Stimulated activated naive CD8-positive, alpha-beta T cell treated with anti-CD3 and anti-CD28 coated beads, Interleukin-15, Interleukin-2, amounts not matched to agents 100 ng/mL and 50 ng/mL, for 24 hours (primary cell): ENCODE measurements at regions not wholly inside any gene's neighbourhood (a gene's known extent, or its start where the extent isn't known, plus 50 kb on each side); places are given as distances from the start of the nearest gene placed in this dataset.

Experiments
- H3K27ac Mint-ChIP-seq: one replicate; pipeline ENCODE4 v1.8.0; 2021; ENCODE audit warnings: mild to moderate bottlenecking, mixed read lengths
- H3K27me3 Mint-ChIP-seq: one replicate; pipeline ENCODE4 v1.8.0; 2021; ENCODE audit warnings: mixed read lengths
- H3K36me3 Mint-ChIP-seq: one replicate; pipeline ENCODE4 v1.8.0; 2021; ENCODE audit warnings: low read depth, mixed read lengths
- H3K4me1 Mint-ChIP-seq: one replicate; pipeline ENCODE4 v1.8.0; 2021; ENCODE audit warnings: low read depth, mixed read lengths
- H3K4me3 Mint-ChIP-seq: one replicate; pipeline ENCODE4 v1.8.0; 2021; ENCODE audit warnings: mild to moderate bottlenecking, mixed read lengths
- H3K9me3 Mint-ChIP-seq: one replicate; pipeline ENCODE4 v1.8.0; 2021; ENCODE audit warnings: mixed read lengths

DNA sequence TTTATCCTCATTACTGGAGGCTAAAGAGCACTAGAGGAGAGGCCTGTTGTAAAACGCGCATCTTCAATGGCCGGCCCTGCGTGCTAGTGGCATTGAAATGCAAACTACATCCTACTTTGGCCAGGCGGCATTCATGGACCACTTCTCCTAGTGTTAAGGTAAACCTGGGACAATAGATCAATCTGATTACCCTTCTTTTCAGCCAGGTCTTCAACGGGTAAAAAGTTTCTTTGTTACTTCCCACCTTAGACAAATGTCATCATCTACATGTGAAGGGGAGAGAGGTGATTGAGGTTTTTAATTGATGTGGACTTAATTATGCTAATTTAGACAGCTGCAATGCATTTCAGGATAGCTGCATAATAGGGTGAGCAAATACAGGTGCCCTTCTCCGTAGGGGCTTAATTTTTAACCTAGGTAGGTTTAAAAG is 628.0 kb downstream of the ZEB2 start:
- Mint-ChIP-seq H3K4me1 (no peaks in the 10 kb centered on the region), H3K36me3 (no peaks in the 10 kb centered on the region), H3K4me3 (no peak overlapping the region), H3K27me3 (peaks cover 7% of the 10 kb centered on the region), H3K9me3 (no peaks in the 10 kb centered on the region), H3K27ac (no peak overlapping the region)

- Mint-ChIP-seq H3K36me3 (no peaks in the 10 kb centered on the region), H3K4me1 (no peaks in the 10 kb centered on the region), H3K4me3 (no peak overlapping the region), H3K9me3 (no peaks in the 10 kb centered on the region), H3K27me3 (peaks cover 5% of the 10 kb centered on the region), H3K27ac (no peak overlapping the region)
Observed at GRCh38 chr2:143890798-143891197, 629.1 kb downstream of the ZEB2 start.

DNA sequence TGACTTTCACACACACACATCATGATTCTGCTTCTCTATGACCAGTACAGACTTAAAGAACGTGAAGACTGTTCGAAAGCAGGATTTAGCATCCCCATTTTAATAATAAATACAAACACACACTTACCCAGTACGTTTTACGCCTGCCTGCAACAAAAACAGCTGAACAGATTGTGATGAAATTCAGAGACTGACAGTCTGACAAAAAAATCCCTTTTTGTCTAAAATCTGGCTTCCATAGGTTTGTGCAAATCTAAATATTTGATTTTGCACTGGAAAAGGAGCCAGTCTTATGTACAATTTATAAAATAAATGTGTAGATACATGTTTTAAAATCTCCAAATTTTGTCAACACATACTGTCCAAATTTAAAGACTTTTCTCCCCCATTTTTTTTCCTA is 630.7 kb downstream of the ZEB2 start:
- Mint-ChIP-seq H3K9me3 (no peaks in the 10 kb centered on the region), H3K27me3 (peaks cover 5% of the 10 kb centered on the region), H3K4me3 (no peak overlapping the region)

DNA sequence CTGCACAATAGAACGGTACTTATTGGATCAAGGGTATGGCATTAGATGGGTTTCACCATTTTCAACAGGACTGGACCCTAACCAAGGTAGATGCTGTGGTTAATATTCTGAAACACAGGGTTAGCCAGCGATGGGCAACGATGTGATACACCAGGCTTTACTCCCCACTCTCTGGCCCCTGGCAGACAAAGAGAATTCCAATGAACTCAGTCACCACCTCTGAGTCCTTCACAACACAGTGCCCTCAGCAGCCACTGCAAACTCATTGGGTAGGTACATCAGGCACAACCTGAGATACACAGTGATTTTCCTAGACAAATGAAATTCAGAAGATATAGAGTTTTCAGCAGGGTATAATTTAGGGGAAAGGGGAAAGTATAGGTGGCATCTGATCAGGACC is 634.5 kb downstream of the ZEB2 start:
- Mint-ChIP-seq H3K27ac (no peak overlapping the region), H3K9me3 (no peaks in the 10 kb centered on the region), H3K4me3 (no peak overlapping the region), H3K4me1 (no peaks in the 10 kb centered on the region), H3K27me3 (peaks cover 5% of the 10 kb centered on the region), H3K36me3 (no peaks in the 10 kb centered on the region)

More for the DNA sequence above, 630.7 kb downstream of the ZEB2 start:
- Mint-ChIP-seq H3K36me3 (no peaks in the 10 kb centered on the region), H3K27ac (no peak overlapping the region), H3K4me1 (no peaks in the 10 kb centered on the region)

- no peaks in the 10 kb centered on the region for H3K36me3 Mint-ChIP-seq
- peaks cover 9% of the 10 kb centered on the region for H3K4me1 Mint-ChIP-seq
- H3K27me3 Mint-ChIP-seq: peaks cover 4% of the 10 kb centered on the region
- peaks cover 3% of the 10 kb centered on the region for H3K9me3 Mint-ChIP-seq
- no peak overlapping the region for H3K4me3 Mint-ChIP-seq
- H3K27ac Mint-ChIP-seq: no peak overlapping the region
Observed at GRCh38 chr2:143881246-143881645, 638.7 kb downstream of the ZEB2 start.

GRCh38 chr2:143877876-143878530 is 641.9 kb downstream of the ZEB2 start:
- Mint-ChIP-seq H3K27me3 (peaks cover 4% of the 10 kb centered on the region), H3K4me1 (peaks cover 20% of the 10 kb centered on the region), H3K9me3 (peaks cover 13% of the 10 kb centered on the region), H3K27ac (no peak overlapping the region), H3K36me3 (no peaks in the 10 kb centered on the region), H3K4me3 (no peak overlapping the region)

DNA sequence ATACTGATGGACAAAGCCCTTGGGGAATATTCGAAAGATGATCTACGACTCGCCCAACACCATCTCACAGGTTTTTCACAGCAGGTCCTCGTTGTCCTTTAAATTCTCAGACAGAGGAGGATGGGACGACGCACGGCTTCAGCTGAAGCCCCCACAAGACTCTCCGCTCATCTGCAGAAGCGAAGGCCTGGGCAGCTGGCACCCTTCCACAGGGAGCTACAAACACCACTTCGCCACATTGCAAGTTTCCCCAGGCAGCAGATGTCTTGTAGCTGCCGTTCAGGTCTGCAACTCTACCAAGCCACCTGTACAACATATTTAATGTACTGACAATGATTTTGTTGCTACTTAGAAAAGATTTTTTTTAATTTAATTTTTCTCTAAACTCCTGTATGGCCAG is 642.9 kb downstream of the ZEB2 start:
- H3K9me3 Mint-ChIP-seq: peaks cover 15% of the 10 kb centered on the region
- H3K4me1 Mint-ChIP-seq: peaks cover 20% of the 10 kb centered on the region
- peaks cover 4% of the 10 kb centered on the region for H3K27me3 Mint-ChIP-seq
- H3K4me3 Mint-ChIP-seq: no peak overlapping the region
- no peaks in the 10 kb centered on the region for H3K36me3 Mint-ChIP-seq
- H3K27ac Mint-ChIP-seq: no peak overlapping the region

DNA sequence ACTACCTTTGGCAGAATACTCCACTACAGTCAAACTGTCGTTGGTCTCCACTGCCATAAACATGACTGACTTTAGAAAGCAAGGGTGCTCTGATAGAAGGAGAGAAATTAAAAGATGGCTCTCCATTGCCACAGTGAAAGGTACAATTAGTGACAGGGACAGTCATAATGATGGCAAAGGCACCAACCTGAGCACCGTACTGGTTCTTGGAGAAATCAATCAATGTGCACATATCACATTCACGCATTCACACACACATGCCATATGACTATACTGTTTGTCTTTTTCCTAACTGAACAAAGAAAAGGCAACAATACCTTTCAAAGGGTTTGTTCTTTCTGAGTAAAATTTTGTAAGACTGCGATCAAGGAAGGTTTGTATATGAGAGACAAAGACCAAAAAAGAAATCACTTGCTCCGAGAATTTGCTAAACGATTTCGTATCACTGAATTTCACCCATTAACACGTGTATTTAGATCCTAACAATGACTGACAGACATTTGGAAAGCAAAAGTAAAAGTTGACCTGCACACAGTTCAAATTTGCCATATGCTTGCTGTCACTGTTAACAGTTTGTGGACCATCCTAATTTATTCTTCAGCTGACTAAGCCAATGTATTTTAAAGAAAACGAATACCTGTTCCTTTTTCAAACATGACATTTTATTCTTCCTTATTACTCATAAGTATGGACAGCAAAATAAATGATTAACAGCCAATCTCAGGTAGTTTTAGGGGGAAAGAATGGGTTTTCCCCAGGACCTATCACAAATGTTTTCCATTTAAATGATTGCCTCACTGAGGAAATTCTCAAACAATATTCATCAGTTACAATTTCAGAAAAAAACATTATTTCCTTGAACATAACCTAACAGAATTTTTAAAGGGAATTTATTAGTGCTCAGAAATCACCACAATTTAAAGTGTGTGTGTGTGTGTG is 644.4 kb downstream of the ZEB2 start:
- H3K4me3 Mint-ChIP-seq: no peak overlapping the region
- H3K27me3 Mint-ChIP-seq: peaks cover 6% of the 10 kb centered on the region
- H3K4me1 Mint-ChIP-seq: peaks cover 20% of the 10 kb centered on the region
- peak overlapping the region; percentile 23 for H3K27ac Mint-ChIP-seq
- peaks cover 21% of the 10 kb centered on the region for H3K9me3 Mint-ChIP-seq
- H3K36me3 Mint-ChIP-seq: no peaks in the 10 kb centered on the region

DNA sequence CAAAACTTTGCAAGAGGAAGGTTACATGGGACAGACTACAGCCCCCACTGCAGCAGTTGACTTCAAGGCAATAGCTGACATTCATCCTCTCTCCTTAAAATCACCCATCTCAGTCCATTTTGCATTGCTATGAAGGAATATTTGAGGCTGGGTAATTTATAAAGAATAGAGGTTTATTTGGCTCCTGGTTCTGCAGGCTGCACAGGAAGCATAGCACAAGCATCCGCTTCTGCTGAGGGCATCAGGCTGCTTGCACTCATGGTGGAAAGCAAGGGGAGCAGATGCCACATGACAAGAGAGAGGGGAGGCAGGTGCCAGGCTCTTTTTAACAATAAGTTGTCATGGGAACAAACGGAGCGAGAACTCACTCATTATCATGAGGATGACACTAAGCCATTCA is 646.0 kb downstream of the ZEB2 start:
- Mint-ChIP-seq H3K27ac (no peak overlapping the region), H3K27me3 (peaks cover 3% of the 10 kb centered on the region), H3K36me3 (no peaks in the 10 kb centered on the region), H3K4me1 (peaks cover 20% of the 10 kb centered on the region), H3K9me3 (peaks cover 29% of the 10 kb centered on the region), H3K4me3 (no peak overlapping the region)

GRCh38 chr2:143870696-143871095 is 649.2 kb downstream of the ZEB2 start:
- H3K27ac Mint-ChIP-seq: no peak overlapping the region
- no peaks in the 10 kb centered on the region for H3K36me3 Mint-ChIP-seq
- peaks cover 30% of the 10 kb centered on the region for H3K9me3 Mint-ChIP-seq
- H3K4me3 Mint-ChIP-seq: no peak overlapping the region
- peaks cover 7% of the 10 kb centered on the region for H3K4me1 Mint-ChIP-seq
- H3K27me3 Mint-ChIP-seq: peaks cover 3% of the 10 kb centered on the region

DNA sequence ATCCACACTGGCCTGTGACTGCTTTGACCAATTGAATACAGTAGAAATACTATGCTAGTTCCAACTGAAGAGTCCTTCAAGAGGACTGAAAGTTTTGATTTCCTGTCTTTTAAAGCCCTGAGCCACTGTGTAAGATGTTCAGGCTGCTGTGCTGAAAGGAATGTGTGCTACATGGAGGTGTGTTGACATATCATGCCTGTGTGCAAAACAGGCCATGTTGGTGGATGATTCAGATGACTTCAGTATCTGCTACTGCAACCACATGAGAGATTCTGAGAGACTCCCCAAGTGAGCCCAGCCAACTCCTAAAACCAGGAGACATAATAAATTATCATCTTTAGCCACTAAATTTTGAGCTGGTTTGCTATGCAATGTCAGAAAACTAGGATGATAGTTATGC is 662.9 kb downstream of the ZEB2 start:
- Mint-ChIP-seq H3K4me3 (no peak overlapping the region), H3K36me3 (no peaks in the 10 kb centered on the region), H3K27me3 (peaks cover 6% of the 10 kb centered on the region), H3K4me1 (no peaks in the 10 kb centered on the region), H3K9me3 (peaks cover 4% of the 10 kb centered on the region), H3K27ac (no peak overlapping the region)

GRCh38 chr2:143852759-143853158 is 667.2 kb downstream of the ZEB2 start:
- no peaks in the 10 kb centered on the region for H3K9me3 Mint-ChIP-seq
- H3K27ac Mint-ChIP-seq: no peak overlapping the region
- no peaks in the 10 kb centered on the region for H3K4me1 Mint-ChIP-seq
- H3K27me3 Mint-ChIP-seq: peaks cover 21% of the 10 kb centered on the region
- H3K36me3 Mint-ChIP-seq: no peaks in the 10 kb centered on the region
- H3K4me3 Mint-ChIP-seq: no peak overlapping the region

- Mint-ChIP-seq H3K36me3 (no peaks in the 10 kb centered on the region), H3K4me3 (no peak overlapping the region), H3K4me1 (no peaks in the 10 kb centered on the region)
Observed at GRCh38 chr2:143850084-143850483, 669.8 kb downstream of the ZEB2 start.

GRCh38 chr2:143847257-143847656 is 672.7 kb downstream of the ZEB2 start:
- no peak overlapping the region for H3K4me3 Mint-ChIP-seq
- H3K36me3 Mint-ChIP-seq: no peaks in the 10 kb centered on the region
- no peaks in the 10 kb centered on the region for H3K9me3 Mint-ChIP-seq
- H3K4me1 Mint-ChIP-seq: no peaks in the 10 kb centered on the region
- no peak overlapping the region for H3K27ac Mint-ChIP-seq
- peaks cover 35% of the 10 kb centered on the region for H3K27me3 Mint-ChIP-seq

More at GRCh38 chr2:143850084-143850483, 669.8 kb downstream of the ZEB2 start:
- H3K27ac Mint-ChIP-seq: no peak overlapping the region
- no peaks in the 10 kb centered on the region for H3K9me3 Mint-ChIP-seq
- H3K27me3 Mint-ChIP-seq: peaks cover 33% of the 10 kb centered on the region

GRCh38 chr2:143844986-143845385 is 674.9 kb downstream of the ZEB2 start:
- Mint-ChIP-seq H3K27ac (no peak overlapping the region), H3K4me1 (no peaks in the 10 kb centered on the region), H3K36me3 (no peaks in the 10 kb centered on the region), H3K9me3 (no peaks in the 10 kb centered on the region), H3K27me3 (peaks cover 29% of the 10 kb centered on the region), H3K4me3 (no peak overlapping the region)
